ENCODE measurements at regions not wholly inside any gene's neighbourhood (a gene's known extent, or its start where the extent isn't known, plus 50 kb on each side); places are given as distances from the start of the nearest gene placed in this dataset.

- TF ChIP-seq CTCF (IDR thresholded peaks at IDR 0.05) = no peak
- TF ChIP-seq POLR2A (IDR thresholded peaks at IDR 0.05) = no peak
Measured at GRCh38 chr7:81430150-81430549, 339.7 kb downstream of the HGF start.

All from thyroid gland (tissue), 4 donors.